HG03442 (cell line): ENCODE measurements at regions not wholly inside any gene's neighbourhood (a gene's known extent, or its start where the extent isn't known, plus 50 kb on each side); places are given as distances from the start of the nearest gene placed in this dataset.
"Not testable (repeated sequence)": the region's sequence is repeated elsewhere in the genome, so short reads cannot be mapped to it uniquely, and the experiment has no call there.

ENCODE experiments used
- ATAC-seq: cut with Tn5 transposase; IDR thresholded peaks from one replicate; pipeline ENCODE4 v1.9.1; 2021; ENCODE audit warnings: mild to moderate bottlenecking, moderate library complexity; ENCODE audit not compliant: unreplicated experiment

- ATAC-seq: no peak
Observed at GRCh38 chr3:26474706-26475105, 147.9 kb upstream of the LRRC3B start.

GRCh38 chr3:26480377-26480776 is 142.2 kb upstream of the LRRC3B start:
- ATAC-seq: no peak

GRCh38 chr3:26484140-26484539 is 138.4 kb upstream of the LRRC3B start:
- no peak for ATAC-seq

GRCh38 chr3:26498271-26498670 is 124.3 kb upstream of the LRRC3B start:
- ATAC-seq: no peak

GRCh38 chr3:26505399-26505798 is 117.2 kb upstream of the LRRC3B start:
- no peak for ATAC-seq

- not testable (repeated sequence) for ATAC-seq
Observed at GRCh38 chr3:26514445-26515029, 108.0 kb upstream of the LRRC3B start.

- ATAC-seq: no peak
Observed at GRCh38 chr3:26515351-26515750, 107.2 kb upstream of the LRRC3B start.

- ATAC-seq: no peak
Observed at GRCh38 chr3:26521261-26521660, 101.3 kb upstream of the LRRC3B start.

- no peak for ATAC-seq
Observed at GRCh38 chr3:26522919-26523318, 99.7 kb upstream of the LRRC3B start.

GRCh38 chr3:26525013-26525412 is 97.6 kb upstream of the LRRC3B start:
- ATAC-seq: no peak

- ATAC-seq: no peak
Observed at GRCh38 chr3:26535151-26535550, 87.4 kb upstream of the LRRC3B start.

GRCh38 chr3:26536955-26537354 is 85.6 kb upstream of the LRRC3B start:
- no peak for ATAC-seq

GRCh38 chr3:26550413-26550812 is 72.2 kb upstream of the LRRC3B start:
- no peak for ATAC-seq

GRCh38 chr3:26556637-26557036 is 65.9 kb upstream of the LRRC3B start:
- ATAC-seq: no peak

GRCh38 chr3:26558257-26558656 is 64.3 kb upstream of the LRRC3B start:
- ATAC-seq: no peak

- ATAC-seq: no peak
Observed at GRCh38 chr3:26559227-26559626, 63.3 kb upstream of the LRRC3B start.

GRCh38 chr3:26560081-26560480 is 62.5 kb upstream of the LRRC3B start:
- ATAC-seq: no peak

GRCh38 chr3:26562021-26562768 is 60.4 kb upstream of the LRRC3B start:
- ATAC-seq: no peak
